Stimulated activated CD8-positive, alpha-beta memory T cell treated with anti-CD3 and anti-CD28 coated beads, Interleukin-4, amount 100 ng/mL, for 24 hours (primary cell): ENCODE measurements at regions not wholly inside any gene's neighbourhood (a gene's known extent, or its start where the extent isn't known, plus 50 kb on each side); places are given as distances from the start of the nearest gene placed in this dataset.
"Not testable (repeated sequence)": the region's sequence is repeated elsewhere in the genome, so short reads cannot be mapped to it uniquely, and the experiment has no call there.

ENCODE experiments used
- DNase-seq: peaks from one replicate; pipeline ENCODE4 v3.0.0-alpha.2; 2020; ENCODE audit warnings: low read depth

DNA sequence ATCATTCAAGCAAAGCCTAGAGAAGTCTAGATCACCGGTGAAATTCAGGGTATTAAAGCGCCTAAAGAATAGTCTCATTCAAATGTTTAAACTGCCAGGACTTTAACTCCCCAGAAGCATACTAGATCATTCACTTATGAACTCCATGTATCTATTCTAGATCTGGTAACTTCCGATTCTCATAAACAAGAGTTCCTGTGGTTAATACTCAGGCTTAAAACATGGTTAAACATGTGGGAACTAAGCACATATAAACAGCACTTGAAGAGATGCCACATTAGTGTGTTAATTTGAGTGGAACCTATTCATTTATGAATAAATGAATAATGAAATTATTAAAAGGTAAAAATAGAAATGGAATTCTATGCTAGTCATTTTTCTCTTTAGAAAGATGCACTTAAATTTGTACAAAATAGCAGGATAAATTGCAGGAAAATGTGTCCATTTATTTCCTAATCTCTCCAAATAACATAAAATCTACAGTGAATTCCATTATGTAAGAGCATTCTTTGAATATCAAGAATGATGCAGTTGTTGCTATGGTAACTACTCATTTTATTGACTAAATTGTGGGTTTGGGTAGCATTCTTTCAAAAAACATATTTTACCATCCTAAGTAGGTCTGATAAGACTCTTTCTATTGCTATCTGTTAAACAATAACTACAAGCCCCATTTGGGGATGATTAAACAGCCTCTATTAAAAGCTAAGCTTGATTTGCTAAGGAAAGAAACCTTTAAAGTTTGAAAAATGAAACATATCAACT lies 147.6 kb upstream of the TMEM168 start:
- DNase-seq: no peak

DNA sequence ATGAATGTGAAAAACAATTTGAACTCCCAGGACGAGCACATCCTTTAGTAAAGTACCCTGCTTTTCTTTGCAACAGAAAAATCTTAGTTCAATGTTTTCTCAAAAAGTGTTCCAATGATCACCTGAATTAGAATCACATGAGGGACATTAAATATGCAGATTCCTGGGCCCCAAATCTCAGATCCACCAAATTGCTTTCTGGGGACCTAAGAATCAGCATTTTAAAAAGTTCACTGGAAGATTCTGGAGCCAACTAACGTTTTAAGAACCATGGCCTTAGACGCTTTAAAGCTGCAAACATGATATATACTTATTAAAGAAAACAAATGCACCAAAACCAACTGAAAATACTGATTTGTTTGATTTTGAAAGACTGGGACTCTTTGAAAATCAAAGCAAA lies 143.4 kb upstream of the TMEM168 start:
- no peak for DNase-seq

DNA sequence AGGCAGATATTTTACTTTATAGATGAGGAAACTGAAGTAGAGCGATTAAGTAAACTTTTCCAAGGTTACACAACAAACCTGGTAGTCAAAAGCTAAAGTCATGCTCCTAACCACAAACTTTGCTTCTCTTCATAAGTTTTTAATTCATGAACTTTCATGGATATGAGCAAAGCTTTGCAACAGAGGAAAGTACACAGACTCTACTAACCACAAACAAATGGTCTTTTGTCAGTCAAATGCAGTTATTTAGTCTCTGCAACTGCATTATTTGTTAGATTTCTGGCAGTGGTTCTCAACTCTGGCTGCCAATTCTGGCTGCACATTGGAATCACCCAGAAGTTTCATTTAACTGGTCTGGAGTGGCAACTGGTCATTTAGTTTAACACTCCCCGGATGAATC lies 140.6 kb upstream of the TMEM168 start:
- DNase-seq: no peak

DNA sequence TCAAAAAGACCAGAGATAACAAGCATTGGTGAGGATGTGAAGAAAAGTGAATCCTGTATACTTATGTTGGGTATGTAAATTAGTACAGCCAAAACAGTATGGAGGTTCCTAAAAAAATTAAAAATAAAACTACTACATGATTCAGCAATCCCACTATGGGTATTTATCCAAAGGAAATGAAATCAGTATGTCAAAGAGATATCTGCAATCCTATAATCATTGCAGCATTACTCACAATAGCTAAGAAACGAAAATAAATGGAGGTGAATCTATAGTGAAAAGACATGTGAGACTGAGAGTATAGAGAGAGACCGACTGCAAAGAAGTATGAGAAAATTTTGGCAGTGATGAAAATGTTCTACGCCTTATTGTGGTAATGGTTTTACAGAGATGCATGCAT lies 139.2 kb upstream of the TMEM168 start:
- DNase-seq: no peak

DNA sequence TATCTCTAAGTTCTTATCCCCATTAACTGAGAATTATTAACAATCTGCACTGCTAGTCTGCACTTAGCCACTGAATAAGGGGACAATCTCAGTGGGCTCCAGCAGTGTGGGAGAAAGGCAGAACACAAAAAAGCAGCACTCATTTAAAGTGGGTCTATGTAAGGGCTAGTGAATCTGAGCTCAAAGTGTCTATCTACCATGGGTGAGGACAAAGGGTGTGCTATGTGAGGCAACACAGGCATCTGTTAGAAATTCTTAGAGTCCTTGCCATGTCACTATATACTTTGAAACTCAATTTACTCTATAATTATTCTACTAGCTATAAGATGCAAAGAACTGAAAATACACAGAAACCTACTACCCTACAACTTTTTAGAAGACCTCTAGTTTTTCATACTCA lies 135.8 kb upstream of the TMEM168 start:
- no peak for DNase-seq

DNA sequence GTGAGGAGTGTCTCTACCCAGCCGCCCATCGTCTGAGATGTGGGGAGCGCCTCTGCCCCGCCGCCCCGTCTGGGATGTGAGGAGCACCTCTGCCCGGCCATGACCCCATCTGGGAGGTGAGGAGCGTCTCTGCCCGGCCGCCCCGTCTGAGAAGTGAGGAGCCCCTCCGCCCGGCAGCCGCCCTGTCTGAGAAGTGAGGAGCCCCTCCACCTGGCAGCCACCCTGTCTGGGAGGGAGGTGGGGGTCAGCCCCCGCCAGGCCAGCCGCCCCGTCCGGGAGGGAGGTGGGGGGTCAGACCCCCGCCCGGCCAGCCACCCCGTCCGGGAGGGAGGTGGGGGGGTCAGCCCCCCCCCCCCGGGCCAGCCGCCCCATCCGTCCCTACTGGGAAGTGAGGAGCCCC lies 132.4 kb upstream of the TMEM168 start:
- DNase-seq: not testable (repeated sequence)

DNA sequence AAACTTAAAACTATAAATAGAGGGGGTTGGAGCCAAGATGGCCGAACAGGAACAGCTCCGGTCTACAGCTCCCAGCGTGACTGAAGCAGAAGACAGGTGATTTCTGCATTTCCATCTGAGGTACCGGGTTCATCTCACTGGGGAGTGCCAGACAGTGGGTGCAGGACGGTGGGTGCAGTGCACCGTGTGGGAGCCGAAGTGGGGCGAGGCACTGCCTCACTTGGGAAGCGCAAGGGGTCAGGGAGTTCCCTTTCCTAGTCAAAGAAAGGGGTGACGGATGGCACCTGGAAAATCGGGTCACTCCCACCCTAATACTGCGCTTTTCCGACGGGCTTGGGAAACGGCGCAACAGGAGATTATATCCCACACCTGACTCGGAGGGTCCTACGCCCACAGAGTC lies 126.2 kb upstream of the TMEM168 start:
- DNase-seq: not testable (repeated sequence)

DNA sequence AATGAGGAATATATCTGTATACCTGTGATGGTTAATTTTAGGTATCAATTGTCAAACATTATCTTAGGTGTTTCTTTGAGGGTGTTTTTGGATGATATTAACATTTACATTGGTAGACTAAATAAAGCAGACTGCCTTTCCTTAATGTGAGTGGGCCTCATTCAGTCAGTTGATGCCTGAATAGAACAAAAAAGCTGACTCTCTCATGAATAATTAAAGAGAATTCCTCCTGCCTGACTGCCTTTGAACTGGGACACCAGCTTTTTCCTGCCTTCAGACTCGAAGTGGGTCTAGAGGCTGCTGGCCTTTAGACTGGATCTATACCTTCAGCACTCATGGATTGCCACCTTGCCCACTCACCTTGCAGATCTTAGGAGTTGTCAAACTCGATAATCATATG lies 117.9 kb upstream of the TMEM168 start:
- DNase-seq: no peak

DNA sequence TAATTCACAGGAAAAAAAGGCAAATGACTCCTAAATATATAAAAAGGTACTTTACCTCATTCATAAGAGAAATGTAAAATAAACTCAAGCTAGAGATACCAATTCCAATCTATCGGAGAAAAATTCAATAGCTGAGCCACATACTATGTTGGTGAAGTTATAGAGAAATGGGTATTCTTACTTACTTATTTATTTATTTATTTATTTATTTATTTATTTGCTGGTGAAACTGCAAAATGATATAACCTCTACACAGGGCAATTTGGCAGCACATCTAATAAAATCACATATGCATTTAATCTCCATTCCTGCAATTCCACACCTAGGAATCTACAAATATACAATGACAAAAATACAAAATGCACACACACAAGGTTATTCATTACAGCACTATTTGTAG lies 117.5 kb upstream of the TMEM168 start:
- no peak for DNase-seq

DNA sequence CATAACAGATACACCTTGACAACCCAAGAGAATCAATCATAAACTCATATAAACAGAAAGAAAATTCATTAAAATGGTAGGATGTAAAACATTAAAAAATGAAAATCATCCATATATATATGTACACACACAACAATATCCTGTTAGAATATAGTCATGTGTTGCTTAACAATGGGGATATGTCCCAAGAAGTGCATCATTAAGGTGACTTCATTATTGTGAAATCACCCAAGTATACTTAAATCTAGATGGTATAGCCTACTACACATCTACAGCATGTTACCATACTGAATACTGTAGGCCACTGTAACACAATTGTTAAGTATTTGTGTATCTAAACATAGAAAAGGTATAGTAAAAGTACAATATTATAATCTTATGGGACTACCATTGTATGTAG lies 115.8 kb upstream of the TMEM168 start:
- DNase-seq: no peak

DNA sequence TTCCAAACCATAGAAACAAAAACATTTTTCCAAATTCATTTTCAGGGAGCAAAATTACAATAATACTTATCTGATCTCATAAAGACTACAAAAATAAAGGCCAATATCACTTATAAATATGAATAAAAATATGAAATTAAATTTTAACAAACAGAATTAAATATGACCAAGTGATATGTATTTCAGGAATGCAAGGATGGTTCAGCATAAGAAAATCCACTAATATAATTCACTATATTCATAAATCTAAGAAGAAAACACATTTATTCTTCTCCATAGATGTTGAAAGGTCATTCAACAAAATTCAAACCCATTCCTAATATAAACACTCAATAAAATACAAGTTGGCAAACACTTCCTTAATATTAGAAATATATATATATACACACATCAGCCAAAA lies 115.2 kb upstream of the TMEM168 start:
- no peak for DNase-seq

DNA sequence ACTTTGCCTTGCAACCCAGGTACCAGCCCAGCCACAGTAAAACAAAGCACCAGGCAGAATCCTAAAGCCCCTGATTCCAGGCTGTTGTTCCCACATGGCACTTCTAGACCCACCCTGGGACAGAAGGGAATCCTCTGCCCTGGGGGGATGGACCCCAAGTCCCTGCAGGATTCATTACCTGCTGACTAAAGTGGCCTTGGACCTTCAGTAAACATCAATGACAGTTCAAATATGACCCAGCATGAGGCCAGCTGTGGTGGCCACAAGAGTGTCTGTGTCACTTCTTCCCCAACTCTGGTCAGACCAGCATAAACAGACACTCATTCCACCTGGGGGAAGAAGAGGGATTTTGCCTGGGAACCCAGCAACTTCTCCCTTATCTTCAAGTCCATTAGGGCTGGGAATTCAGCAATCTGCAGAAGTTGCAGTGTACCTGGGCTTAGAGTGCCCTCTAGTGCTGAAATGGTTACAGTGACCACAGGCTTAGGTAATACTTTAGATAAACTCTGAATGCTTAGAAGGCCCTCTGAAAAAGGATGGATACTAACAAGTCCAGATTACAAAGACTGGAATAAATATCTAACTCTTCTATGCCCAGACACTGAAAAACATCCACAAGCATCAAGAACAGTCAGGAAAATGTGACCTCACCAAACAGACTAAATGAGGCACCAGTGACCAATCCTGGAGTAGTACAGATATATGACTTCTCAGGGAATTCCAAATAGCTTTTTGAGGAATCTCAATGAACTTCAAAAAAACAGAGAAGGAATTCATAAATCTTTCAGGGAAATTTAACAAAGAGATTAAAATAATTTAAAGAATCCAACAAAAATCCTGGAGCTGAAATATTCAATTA lies 108.5 kb upstream of the TMEM168 start:
- DNase-seq: no peak

DNA sequence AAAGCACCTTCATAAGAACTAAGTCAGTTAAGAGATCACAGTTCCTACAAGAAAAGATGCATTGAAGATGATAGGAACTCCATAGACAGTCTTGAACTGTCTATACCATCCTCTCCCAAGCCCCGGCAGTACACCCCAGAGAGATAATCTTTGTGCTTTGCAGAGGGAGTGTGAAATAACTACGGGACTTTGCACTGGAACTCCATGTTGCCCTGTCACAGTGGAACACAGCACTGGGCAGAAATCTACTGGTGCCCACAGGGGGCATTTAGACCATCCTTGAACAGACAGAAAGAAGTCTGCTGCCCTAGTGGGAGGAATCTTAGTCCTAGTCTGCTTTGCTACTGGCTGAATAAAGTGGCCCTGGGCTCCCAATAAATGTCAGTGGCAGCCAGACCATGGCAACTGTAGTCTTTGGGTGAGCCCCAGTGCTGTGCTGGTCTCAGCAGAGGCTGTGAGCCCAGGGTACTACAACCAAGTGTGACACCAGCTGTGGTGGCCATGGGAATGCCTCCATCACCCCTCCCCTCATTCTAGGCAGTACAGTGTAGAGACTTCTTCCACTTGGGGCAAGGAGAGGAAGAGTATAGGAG lies 107.7 kb upstream of the TMEM168 start:
- DNase-seq: no peak

DNA sequence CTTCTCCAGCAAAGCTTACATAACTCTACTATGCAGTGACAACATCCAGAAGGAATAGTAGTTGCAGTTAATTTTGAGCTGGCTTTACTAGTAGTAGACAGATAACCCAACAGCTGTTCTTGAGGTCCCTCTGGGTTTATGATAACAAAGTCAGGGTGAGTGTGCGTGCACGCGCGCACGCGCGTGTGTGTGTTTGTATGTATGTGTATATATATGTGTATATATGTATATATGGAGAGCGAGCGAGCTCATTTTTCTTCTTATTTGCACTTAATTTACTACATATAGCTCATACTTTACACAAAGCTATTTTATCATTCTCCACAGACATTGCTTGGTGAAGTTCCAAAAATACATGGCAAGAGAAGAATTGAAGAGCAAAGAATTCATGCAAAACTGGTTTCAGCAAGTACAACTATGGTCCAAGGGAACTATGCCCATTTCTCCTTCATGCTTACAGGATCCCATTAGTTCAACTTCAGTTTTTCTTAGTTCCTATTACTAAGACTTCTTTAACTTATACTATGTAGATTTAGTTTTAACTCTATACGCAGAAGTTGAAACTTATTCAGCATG lies 105.9 kb upstream of the TMEM168 start:
- no peak for DNase-seq

DNA sequence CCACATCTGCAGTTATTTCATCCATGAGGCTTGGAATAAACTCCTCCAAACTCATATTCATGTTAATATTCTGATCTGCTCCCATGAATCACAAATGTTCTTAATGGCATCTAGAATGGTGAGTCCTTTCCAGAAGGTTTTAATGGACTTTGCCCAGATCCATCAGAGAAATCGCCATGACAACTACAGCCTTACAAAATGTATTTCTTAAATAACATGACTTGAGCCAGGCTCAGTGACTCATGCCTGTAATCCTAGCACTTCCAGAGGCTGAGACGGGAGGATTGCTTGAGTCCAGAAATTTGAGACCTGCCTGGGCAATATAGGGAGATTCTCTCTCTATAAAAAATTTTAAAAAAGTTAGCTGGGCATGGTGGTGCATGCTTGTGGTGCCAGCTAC lies 102.1 kb upstream of the TMEM168 start:
- DNase-seq: no peak

DNA sequence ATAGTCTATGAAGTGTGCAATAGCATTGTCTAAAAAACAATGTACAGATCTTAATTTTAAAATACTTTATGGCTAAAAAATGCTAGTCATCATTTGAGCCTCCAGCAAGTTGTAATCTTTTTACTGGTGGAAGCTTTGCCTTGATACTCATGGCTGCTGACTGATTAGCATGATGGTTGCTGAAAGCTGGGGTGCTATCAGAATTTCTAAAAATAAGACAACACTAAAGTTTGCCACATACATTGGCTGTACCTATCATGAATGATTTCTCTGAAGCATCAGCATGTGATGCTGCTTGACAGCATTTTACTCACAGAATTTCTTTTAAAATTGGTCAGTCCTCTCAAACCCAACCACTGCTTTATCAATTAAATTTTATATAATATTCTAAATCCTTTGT lies 101.5 kb upstream of the TMEM168 start:
- DNase-seq: no peak

DNA sequence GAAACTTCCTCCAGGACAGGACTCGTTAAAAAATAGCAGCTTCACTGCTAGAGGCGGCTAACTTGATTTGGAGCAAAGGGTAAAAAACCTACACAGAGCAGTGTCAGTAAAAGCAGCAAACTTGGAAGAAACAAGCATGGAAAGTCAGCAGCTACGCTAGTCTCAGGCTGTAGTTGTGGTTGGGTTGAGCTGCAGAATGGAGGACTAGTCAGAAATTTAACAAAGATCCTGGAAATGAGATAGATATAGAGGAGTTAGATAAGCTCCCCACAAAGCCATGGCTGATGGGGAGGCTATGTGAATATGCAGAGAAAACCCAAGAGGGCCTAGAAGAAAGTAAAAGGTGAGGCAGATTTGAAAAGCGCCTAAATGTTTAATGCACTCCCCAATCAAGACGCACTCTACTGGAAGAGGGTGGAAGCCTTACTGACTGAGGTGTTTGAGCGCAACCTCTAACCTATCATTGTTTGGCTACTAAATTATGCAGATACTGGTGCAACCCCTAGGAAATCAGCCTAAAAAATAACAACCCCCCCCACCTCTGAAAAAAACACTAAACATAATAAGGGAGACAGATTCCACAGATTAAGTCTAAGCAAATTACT lies 99.7 kb upstream of the TMEM168 start:
- no peak for DNase-seq

DNA sequence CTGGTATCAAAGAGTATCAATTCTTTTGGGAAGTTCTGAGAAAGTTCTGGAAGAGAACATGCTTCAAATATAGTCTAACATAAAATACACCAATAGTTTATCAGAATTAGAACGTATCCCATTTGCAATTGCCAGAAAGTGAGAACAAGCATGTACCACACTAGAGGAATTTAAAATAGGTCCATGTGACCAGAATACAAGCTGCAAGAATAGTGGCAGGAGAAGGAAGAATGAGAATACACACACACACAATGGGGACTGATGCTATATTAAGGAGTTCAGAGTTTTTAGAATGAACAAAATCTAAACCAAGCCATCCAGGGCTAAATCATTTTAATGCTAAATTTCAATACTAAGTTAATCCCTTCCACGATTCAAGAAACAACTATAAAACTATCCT lies 99.1 kb upstream of the TMEM168 start:
- DNase-seq: no peak

DNA sequence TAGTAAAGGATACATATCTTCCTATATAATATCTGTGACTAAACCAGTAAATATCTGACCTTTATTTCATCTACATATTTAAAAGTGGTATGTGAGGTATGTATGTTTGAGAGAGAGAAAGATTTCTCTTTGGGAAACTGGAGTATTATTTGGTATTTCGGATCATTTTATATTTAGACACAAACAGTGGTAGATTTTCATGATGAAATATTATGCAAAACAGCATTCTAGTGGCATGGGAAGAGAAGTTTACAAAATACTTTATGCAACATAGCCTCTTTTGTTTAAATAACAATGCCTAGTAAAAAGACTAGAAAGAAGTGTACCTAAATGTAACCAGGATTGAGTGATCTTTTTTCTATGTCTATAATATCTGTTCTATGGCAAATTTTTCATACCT lies 98.6 kb upstream of the TMEM168 start:
- DNase-seq: no peak

DNA sequence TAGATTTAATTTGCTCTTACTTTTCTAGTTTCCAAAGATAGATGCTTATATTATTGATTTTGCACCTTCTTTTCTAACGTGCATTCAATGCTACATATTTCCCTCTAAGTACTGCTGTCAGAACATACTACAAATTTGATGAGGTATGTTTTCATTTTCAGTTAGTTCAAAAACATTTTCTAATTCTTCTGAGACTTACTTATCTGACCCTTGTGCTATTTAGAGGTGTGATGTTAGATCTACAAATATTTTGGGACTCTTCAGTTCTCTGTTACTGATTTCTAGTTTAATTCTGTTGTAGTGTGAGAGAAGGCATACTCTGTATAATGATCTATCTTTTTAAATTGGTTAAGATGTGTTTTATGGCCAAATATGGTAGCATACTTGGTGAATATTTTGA lies 97.8 kb upstream of the TMEM168 start:
- DNase-seq: no peak

DNA sequence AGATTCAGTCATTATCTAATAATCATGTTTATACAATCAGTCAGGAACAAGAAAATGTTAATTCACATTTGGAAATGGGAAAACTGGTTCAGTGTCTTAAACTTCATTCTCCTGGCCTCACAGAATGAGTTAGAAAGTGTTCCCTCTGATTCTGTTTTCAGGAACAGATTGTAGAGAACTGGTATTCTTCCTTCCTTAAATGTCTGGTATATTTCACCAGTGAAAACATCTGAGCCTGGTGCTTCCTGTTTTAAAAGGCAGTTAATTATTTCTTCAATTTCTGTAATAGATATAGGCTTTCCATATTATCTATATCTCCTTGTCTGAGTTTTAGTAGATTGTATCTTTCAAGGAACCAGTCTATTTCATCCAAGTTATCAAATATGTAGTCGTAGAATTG lies 97.1 kb upstream of the TMEM168 start:
- DNase-seq: no peak

DNA sequence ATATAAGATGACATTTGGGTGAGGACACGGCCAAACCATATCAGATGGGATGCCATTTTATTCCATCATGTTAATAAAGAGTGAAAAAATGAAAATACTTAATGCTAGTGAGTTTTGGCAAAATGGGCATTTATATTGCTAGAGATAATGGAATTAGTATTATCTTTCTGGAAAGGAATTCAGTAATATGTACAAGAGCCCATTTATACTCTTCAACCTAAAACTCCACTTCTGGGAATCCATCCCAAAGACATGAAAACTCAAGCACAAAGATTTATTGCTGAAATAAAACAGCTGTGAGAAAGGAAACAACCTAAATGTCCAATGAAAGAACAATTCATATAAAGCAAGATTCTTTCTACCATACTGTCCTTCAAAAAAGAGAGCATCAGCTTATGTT lies 96.0 kb upstream of the TMEM168 start:
- no peak for DNase-seq
